Retina (tissue), 1 donor: ENCODE measurements at regions not wholly inside any gene's neighbourhood (a gene's known extent, or its start where the extent isn't known, plus 50 kb on each side); places are given as distances from the start of the nearest gene placed in this dataset.
A peak's percentile ranks its signal among the peaks of the same experiment; 100 is the strongest.
"Not testable (repeated sequence)": the region's sequence is repeated elsewhere in the genome, so short reads cannot be mapped to it uniquely, and the experiment has no call there.

Source experiments
- DNase-seq: peaks from one replicate; pipeline ENCODE4 v3.0.0-alpha.2; 2016

DNA sequence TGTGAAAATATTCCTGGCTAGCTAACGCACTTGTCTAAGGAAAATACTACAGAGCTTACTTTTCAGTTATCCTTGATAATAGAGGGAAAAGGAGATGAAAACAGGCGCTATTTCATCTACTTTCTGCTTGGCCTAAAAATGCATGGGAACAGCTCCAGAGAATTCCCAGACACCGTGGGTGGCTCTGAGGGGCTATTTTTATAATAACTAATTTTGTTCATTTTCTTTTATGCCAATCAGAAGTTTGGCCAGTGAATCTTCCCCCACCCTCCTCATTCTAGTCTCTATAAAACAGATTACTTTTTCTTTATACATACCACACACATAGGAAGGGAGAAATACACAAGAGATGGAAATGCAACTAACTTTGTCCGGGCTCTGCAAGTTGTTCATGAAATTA is 322.9 kb downstream of the SETD4 start:
- DNase-seq = no peak

DNA sequence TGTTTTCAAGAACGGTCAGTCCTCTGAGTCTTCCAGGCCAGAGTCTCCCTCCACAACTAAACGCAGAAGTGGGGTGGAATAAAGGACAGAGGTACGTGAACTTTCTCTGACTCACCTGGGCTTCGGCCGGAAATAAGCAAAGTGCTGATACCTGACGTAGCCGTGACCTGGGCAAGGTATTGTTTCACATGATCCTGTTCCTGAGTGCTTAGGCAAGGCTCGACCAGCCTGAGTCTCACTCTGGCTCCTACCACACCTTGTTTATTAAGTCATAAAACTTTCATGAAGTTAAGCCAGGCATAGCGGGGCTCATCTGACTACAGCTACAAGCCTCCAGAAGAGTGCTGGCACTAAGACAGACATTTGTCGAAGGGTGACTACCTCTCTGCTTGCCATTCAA is 327.5 kb downstream of the SETD4 start:
- DNase-seq = no peak

DNA sequence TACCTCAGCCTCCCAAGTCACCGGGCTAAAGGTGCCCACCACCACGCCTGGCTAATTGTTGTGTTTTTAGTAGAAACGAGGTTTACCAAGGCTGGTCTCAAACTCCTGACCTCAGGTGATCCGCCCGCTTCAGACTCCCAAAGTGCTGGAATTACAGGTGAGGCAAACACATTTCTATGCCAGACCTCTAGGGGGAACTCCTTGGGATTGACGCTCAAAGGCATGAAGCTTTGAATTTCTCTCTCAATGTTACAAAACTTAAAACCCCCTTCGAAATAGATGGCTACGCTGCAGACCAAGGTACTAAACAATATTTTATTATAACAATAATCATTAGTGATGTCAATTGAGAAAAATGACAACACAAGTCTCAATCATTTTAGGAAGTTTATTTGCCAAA is 330.0 kb downstream of the SETD4 start:
- DNase-seq = no peak

DNA sequence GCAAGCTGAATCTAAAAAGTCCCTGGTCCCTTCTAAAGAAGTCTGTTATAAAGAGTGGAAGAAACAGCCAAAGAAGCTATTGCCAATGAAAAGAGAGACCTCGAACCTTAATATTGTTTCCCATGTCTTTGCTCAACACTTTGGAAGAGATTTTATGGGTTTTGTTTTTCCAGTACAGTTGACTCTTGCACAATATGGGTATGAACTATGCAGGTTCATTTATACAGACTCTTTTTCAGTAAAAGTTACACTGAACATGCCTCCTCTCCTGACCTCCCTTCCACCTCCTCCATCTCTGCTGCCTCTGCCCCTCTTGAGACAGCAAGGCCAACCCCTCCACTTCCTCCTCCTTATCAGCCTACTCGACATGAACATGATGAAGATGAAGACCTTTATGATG is 332.5 kb downstream of the SETD4 start:
- DNase-seq = no peak

DNA sequence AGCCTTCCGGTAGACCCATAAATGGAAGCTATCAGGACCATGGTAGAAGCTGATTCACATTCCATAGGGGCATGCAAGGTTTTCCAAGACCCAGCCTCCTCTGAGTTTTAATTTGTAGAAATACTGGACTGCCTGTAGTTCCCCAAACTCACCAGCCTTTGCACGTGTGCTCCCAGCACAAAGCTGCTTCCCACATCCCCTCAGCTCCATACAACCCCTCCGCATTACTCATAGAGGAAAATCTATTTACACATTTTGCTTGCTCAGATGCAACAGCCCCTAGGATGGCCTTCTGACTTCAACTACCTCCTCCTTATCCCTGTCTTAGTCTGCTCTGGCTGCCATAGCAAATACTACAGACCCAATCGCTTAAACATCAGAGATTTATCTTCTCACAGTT is 336.2 kb downstream of the SETD4 start:
- no peak for DNase-seq

DNA sequence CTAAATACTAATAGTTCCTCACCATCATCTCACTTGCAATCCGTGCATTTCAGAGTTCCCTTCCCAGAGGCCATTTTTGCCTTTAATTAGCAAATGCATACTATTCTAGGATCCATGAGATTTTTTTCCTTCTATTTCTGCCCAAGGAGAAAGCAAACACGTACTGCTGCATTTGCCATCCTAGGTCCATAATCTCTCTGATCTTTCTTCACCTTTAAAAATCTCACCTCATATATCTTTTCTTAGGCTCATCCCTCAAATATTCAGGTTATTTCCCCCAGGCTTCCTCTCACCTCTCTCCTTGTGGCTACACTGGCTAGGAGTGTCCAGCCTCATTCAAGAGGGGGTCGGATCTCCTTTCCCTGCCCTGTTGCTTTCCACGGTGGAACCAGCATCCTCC is 338.6 kb downstream of the SETD4 start:
- DNase-seq = no peak

DNA sequence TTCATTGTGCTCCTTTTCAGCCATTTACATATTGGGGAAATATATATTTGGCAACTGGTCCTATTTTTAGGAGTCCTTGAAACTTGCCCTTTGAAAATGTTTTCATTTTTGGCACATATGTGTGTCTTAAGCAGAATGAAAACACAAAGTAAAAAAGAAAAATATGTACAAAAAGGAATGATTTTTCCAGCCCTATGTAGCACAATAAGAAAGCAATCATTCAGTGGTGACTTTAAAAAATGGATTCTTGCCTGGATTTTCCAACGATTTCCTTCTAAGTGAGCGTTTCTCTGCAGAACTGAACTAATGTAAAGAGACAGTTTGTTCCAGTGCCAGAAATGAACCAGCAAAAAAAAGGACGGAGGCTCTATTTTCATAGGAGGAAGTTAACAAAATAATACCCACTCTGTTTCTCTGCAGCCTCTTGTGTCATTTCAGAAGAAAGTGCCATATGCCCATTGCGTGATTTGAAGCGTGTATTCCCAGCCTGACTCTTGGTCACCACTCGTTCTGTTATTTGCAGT is 340.1 kb downstream of the SETD4 start:
- DNase-seq = peak; percentile 26

DNA sequence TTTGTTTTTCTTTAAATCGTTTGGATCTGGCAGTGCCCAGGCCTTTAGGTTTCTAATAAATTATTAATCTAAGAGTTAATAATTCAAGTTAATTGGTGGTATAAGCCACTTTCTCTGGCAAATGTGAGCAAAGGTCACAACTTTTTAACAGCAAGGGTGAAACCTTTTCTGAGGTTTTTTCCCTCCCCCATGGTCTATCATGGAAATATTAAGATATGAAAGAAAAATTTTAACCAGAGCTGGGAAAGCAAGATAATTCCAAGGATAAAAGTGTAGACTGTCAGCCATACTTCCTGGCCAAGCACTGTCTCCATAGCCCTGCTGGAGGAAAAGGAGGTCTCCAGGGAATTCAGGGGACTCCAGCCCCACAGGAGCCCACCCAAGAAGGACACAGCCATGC is 341.2 kb downstream of the SETD4 start:
- no peak for DNase-seq

DNA sequence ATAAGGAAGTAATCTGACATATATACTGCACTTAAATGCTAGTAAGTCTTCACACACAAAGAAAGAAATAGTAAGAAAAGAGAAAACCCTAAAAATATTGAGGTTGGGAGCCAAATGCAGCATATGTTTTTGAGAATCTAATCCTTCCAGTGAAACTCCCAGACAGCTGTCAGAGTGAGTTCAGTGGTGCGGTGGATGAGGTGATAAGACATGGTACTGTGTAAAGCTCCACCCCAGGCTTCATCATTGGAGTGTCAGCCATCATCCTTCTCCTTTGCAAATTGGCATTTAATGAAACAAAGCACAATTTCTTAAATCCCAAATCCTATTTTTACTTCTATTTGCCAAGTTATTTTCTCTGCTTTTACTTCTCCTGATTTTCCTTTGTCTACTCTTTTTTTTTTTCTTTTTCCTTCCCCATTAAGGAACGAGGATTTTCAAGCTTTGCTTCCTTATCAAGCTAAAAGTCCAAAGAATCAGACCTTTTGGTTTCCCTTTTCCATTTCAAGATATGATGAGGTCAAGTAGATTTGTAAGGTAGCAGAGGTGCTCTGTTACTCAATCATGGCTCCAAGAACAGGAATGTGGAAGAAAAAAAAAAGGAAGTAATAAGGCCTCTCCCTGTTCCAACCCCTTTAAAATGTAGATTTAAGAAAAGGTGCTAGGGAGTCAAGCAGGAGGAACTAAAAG is 343.3 kb downstream of the SETD4 start:
- DNase-seq = no peak

DNA sequence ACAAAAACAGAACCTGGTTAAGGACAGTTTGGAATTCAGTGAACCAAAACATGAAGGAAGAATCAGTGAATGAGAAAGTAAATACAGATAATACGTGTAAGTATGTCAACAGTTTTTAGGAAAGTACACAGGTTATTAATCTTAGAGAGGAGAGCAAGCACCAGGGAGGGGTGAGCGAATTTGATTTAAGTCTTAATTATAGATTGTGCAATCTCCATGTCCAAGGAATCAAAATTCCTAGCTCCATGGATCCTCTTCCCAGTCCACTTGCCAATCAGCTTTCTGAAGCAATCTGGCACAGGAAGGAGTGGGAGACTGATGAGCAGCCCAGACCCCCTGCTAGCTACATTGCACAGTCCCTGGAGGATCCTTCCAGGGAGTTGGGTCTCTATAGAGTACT is 346.4 kb downstream of the SETD4 start:
- DNase-seq = no peak

DNA sequence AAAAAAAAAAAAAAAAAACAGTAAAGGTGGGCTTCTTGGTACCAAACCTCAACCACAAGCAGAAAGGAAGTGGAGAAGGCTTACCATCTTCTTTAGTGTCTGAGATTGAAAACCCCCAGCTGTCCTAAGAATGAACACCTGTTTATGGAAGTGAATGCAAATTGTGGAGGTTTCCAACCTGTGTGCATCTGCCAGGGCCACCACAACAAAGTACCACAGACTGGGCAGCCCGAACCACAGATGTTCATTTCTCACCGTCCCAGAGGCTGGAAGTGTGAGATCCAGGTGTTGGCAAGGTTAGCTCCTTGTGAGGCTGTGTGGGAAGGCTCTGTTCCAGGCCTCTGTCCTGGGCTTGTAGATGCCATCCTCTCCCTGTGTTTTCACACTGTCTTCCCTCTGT is 348.7 kb downstream of the SETD4 start:
- no peak for DNase-seq

DNA sequence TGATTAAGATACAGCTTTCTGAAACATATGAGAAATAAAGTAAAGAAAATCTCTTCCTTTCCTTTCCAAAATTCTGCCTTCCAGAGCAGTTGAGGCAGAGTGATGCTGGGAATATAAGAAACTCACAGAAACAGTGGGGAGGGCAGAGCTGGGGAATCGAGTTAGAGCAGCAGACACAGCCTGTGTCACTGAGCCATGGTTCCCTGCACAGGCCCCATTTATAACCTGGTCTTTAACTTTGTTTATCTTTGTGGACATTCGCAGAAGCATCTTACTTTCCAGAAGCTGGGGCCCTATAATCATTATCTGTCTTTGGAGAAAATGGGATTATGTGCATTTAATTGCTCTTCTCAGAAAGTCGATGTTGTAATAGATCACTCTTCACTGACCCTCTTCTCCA is 349.1 kb downstream of the SETD4 start:
- DNase-seq = no peak

DNA sequence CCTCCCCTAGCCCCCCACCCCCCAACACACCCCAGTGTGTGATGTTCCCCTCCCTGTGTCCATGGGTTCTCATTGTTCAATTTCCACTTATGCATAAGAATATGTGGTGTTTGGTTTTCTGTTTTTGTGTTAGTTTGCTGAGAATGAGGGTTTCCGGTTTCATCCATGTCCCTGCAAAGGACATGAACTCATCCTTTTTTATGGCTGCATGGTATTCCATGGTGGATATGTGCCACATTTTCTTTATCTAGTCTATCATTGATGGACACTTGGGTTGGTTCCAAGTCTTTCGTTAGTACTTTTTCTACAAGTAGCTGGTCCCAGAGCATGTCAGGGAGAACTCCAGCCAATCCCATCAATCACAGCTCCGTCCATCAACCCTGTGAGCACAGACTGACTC is 350.3 kb downstream of the SETD4 start:
- not testable (repeated sequence) for DNase-seq

DNA sequence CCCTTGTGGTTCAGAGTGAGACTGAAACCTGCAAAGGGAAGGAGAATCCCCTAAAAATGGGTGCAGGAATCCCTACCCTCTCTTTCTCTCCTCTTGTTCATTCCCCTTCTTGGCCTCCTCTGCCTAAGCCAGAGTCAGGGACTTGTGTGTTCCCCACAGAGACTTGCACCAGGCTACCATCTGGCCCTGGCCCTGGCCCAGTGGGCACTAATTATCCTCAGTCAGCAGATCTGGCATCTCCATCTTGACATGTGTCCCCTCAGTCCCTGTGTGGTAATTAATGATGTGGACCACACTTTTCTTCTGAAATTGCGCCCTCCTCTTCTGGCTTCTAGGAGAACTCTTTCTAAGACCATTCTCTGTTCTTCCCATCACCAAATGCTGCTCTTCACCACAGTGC is 354.4 kb downstream of the SETD4 start:
- DNase-seq = no peak

DNA sequence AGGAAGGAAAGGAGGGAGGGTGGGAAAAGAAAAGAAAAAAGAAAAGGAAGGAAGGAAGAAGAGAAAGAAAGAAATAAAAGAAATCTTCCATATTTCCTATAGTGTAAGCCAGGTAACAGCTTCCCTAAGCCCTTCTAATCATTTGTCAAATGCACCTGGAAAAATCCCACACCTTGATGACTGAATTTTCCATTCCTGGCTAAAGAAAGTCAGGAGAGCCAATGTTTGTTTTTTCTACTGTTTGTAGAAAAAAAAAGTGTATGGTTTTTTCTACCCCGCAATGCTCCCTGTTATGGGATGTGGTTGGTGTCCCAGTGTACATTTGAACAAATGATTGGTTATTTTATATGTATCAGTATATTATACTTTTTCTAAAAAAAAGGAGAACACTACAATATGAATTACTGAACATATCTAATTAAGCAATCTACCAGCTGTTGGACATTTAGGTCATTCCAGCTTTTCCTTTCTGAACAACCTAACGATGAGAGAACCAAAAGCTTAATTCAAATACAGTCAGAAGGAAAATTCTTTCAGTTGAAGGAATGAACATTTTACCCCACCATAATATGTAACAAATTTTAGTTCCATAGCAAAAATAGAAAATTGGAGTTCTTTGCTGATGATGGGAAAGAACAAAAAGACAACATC is 355.0 kb downstream of the SETD4 start:
- no peak for DNase-seq

DNA sequence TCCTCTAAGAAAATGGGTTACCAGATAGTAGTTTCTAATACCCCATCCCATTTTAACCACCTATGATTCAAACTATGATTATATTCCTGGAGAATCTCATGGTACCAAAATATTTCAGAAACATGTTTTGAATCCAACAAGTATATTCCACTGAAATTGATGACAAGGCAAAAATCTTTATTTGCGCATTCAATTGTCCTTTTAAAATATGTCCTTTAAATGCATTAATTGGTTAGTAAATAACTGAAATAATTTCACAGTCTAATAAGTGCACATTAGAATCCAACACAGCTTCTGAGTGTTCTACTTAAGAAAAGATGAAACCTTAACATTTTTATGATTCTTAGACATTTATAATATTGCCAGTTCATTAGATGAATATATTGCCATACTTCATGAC is 356.6 kb downstream of the SETD4 start:
- no peak for DNase-seq

DNA sequence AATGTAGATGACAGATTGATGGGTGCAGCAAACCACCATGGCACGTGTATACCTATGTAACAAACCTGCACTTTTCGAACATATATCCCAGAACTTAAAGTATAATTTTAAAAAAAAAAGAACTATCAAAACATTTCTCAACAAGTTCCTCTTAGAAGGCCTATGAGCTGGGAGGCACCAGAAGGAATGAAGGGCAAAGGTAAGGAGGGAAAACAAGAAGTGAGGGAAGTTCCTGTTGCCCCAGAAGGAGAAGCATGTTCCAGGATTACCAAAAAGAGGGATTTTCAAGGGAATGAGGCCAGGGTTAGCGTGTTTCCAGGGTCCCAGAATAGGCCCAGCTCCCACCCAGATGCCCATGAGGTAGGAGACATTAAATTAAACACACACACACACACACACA is 361.0 kb downstream of the SETD4 start:
- no peak for DNase-seq

DNA sequence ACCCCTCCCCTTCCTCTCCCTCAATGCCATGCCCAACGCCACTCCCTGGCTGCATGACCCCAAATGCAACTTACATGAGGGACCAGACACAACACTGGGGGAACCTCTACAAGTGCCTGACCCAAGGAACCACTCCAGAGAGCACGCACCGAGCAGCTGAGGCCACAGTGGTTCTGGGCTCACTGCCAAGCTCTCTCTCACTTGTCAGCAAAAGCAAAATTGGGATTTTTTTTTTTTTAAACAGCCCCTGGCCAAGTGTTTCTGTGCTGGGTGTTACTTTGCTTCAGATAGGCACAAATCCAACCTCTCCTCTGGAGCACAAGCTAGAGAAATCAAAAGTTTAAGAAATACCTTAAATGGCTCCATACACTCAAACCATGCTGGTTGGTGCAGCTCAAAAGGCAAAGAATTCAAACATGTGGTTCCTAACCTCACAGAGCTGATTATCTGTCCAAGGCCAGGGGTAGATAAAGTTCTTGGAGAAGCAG is 363.0 kb downstream of the SETD4 start:
- DNase-seq = no peak

DNA sequence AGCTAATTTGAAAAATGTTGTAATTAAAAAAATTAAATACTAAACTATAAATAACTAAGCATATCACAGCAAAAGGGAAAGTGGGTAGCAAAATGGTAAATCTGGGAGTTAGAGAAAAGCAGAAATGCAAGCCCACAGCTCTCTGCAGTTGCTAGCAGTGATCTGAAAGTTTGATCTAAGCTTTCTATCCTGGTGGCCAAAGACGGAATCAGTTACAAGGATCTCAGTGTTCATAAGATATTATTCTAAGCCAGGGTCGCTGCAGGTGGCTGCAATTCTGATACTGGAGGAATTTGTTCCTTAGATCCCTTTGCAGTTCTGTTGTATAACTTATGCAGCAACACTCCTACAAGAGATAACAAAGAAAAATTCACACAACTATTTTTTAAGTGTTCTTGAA is 363.7 kb downstream of the SETD4 start:
- no peak for DNase-seq

DNA sequence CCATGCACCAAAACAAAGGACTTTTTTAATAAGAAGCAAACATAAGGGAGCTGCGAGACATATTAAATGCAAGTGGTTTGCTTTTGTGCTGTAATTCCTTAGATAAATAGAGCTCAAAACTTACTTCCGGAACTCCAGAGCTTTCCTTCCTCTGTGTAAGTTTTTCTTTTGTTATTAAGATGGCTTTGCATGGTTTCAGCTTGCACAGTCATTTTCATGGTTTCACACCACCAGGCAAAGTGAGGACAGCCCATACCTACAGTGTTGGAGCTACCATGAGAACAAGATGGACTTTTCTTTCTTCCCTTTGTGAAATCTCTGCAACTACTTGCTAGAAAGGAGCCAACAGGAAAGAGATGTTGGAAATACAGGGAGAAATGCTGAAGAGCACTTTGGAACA is 368.0 kb downstream of the SETD4 start:
- DNase-seq = no peak

DNA sequence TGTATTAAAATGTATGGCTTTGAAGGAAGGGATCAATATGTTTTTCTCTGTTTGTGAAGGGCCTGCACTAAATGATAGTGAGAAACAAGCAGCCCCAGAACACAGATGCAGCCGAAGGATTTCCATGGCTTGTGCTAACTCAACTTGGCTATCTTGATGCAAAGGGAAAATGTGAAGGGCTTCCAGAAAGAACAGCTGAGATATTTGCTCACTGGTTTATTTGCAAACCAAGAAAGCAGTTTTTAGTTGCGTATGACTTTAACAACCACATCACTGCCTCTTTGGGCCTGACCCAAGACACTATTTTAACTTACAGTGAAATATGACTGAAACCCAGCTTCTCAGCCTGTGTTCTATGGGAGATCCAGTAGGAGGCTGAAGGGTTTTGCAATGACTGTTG is 369.9 kb downstream of the SETD4 start:
- DNase-seq = no peak

DNA sequence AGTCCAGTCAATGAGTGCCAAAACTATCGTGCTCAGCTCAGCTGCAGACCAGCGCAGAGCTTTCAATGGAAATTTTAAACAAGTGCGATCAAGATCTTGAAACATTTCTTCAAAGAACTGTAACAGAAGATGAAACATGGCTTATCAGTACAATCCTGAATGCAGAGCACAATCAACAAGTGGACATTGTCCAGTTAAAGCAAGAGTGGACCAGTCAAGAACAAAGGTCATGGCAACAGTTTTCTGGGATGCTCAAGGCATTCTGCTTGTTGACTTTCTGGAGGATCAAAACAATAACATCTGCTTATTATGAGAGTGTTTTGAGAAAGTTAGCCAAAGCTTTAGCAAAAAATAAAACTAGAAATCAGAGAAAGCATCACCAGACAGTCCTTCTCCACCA is 374.2 kb downstream of the SETD4 start:
- no peak for DNase-seq

DNA sequence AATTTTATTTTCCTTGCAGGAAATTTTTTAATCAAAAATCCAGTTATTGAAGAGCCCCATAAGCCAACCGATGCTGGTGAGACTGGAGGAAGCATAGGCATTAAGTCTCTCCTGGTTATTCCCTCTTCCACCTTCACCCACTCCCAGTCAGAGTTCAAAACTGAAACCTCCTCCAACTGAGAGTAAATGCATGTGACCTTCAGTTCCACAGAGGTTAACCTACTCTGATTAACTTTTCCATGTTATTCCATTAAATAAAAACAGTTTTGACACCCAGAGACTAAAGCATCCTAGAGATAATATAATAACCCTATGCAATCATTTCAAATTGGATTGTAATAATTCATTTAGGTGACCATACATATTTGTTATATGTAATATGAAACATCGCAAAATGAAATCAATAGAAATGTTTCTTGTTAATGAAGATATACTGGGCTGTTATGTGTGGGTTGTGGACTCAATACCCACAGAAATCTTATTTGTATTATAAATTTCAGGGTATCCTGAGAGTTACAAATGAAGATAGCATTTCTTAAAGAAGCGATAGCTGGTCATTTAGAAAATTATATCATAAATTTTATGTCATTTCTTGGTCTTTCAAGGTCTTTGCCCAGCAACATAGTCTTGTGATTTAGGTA is 376.5 kb downstream of the SETD4 start:
- no peak for DNase-seq

DNA sequence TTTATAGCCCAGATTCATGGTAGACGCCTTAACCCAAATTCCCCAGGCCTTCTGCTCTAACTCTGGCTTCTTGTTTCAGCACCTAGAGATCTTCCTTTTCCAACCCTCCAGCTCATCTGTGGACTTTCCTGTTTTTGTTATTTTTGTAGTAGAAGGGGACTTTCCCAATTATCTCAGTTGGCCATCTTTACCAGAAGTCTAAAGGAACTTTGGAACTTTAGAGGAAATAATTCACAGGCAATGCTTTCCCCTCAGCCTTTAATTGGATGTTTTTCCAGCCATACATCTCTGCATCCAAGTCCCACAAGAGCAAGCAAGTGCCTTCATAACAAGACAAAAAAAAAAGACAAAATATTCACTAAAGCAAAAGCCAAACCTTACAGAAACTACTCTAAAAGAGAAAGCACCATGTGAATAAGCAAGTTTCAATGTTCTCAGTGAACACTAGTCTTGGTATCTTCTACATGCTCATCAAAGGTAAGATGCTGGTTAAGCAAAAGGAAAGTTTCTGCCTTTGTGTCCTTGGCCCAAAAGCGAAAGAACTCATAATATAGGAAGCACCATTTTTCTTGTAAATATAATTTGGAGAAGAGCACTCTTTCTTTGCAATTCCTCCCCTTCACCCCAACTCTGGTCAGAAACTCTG is 377.3 kb downstream of the SETD4 start:
- no peak for DNase-seq
